Caco-2 (cell line): ENCODE measurements at regions not wholly inside any gene's neighbourhood (a gene's known extent, or its start where the extent isn't known, plus 50 kb on each side); places are given as distances from the start of the nearest gene placed in this dataset.

Source experiments
- BruUV-seq: library from RNA; stranded (reverse); fragments of 400-500 nt; replicated peaks from 2 replicates; lab custom pipeline; 2021; lab: Mats Ljungman, UMichigan
- CTCF ChIA-PET: fragments of 300-600 bp; sonication (Branson Sonifier 250); formaldehyde crosslinking; loops from one replicate; lab custom pipeline; 2022; ENCODE audit warnings: antibody characterized with exemption; lab: Charles Lee
- POLR2A ChIA-PET: fragments of 300-600 bp; sonication (Branson Sonifier 250); formaldehyde crosslinking; loops from one replicate; lab custom pipeline; 2022; ENCODE audit warnings: antibody characterized with exemption; lab: Charles Lee
- DNase-seq, 2 experiments: peaks; one replicate each; pipeline versions ENCODE4 v3.0.0 to v3.0.0-alpha.2; 2020 to 2022
- H3K27me3 ChIP-seq: replicated peaks from 2 replicates; pipeline ENCODE4 v1.6.0; 2011; ENCODE audit warnings: low read length; ENCODE audit not compliant: control insufficient read depth, insufficient read depth
- H3K36me3 ChIP-seq: 2 replicates; pipeline ENCODE4 v1.5.1; 2011; ENCODE audit warnings: low read length; ENCODE audit not compliant: control insufficient read depth, insufficient read depth
- H3K4me1 ChIP-seq: fragments of 250-450 bp; sonication (Bioruptor Pico); 2 replicates; pipeline ENCODE4 v1.5.1; 2020; ENCODE audit warnings: mild to moderate bottlenecking
- H3K4me3 ChIP-seq: 2 replicates; pipeline ENCODE4 v1.5.1; 2011; ENCODE audit warnings: low read depth, mild to moderate bottlenecking, control low read depth, low read length
- H3K9me3 ChIP-seq: fragments of 250-450 bp; sonication (Bioruptor Pico); 2 replicates; pipeline ENCODE4 v1.5.1; 2020; ENCODE audit warnings: mild to moderate bottlenecking, moderate library complexity
- H3K27ac Mint-ChIP-seq: one replicate; pipeline ENCODE4 v1.8.0; 2022; ENCODE audit warnings: mixed read lengths; ENCODE audit not compliant: unreplicated experiment
- H3K27me3 Mint-ChIP-seq: one replicate; pipeline ENCODE4 v1.8.0; 2022; ENCODE audit warnings: mixed read lengths; ENCODE audit not compliant: insufficient read depth, unreplicated experiment
- H3K36me3 Mint-ChIP-seq: one replicate; pipeline ENCODE4 v1.8.0; 2022; ENCODE audit warnings: mild to moderate bottlenecking, mixed read lengths; ENCODE audit not compliant: insufficient read depth, unreplicated experiment
- H3K4me1 Mint-ChIP-seq: one replicate; pipeline ENCODE4 v1.8.0; 2022; ENCODE audit warnings: low read depth, mixed read lengths; ENCODE audit not compliant: unreplicated experiment
- H3K4me3 Mint-ChIP-seq: one replicate; pipeline ENCODE4 v1.8.0; 2022; ENCODE audit warnings: mild to moderate bottlenecking, moderate library complexity, mixed read lengths; ENCODE audit not compliant: unreplicated experiment
- H3K9me3 Mint-ChIP-seq: one replicate; pipeline ENCODE4 v1.8.0; 2022; ENCODE audit warnings: mixed read lengths; ENCODE audit not compliant: unreplicated experiment
- CTCF ChIP-seq, 2 experiments: fragments of 200-600 bp in 1 of 2; IDR thresholded peaks; 1 replicate in 1 of 2; 2 replicates in 1 of 2; pipeline versions ENCODE4 v1.5.1 to v1.8.0; 2011 to 2022; ENCODE audit warnings: antibody characterized with exemption in 1 of 2, control low read depth in 1 of 2, inconsistent platforms in 1 of 2, low read depth in 1 of 2, low read length in 1 of 2, mild to moderate bottlenecking in 1 of 2, moderate library complexity in 1 of 2; ENCODE audit not compliant: insufficient read depth in 1 of 2, severe bottlenecking in 1 of 2, unreplicated experiment in 1 of 2
- intact Hi-C: fragments of 100-400 bp; cut with micrococcal nuclease; formaldehyde crosslinking; loops from one replicate; pipeline ENCODE4 v1.10.0; 2022; ENCODE audit not compliant: unreplicated experiment

GRCh38 chr2:83787189-83787588 is 671.9 kb downstream of the SUCLG1 start:
- DNase-seq, result no peak
- BruUV-seq, result no TSS peak
- Histone ChIP-seq H3K36me3 (no peaks in the 10 kb centered on the region), H3K27me3 (no peaks in the 10 kb centered on the region), H3K9me3 (no peaks in the 10 kb centered on the region), H3K4me3 (no peak overlapping the region), H3K4me1 (no peaks in the 10 kb centered on the region)
- Mint-ChIP-seq H3K27ac (no peak overlapping the region), H3K36me3 (no peaks in the 10 kb centered on the region), H3K4me3 (no peak overlapping the region), H3K4me1 (no peaks in the 10 kb centered on the region), H3K27me3 (peaks cover 2% of the 10 kb centered on the region), H3K9me3 (no peaks in the 10 kb centered on the region)
- ChIA-PET POLR2A (no interaction called here), CTCF (no interaction called here)
- TF ChIP-seq CTCF (IDR thresholded peaks at IDR 0.05; ENCODE audit: insufficient read depth in 1 of 2, low read depth in 1 of 2, low read length in 1 of 2, severe bottlenecking in 1 of 2, unreplicated experiment in 1 of 2), result no peak
- intact Hi-C loops, result no loop called here

DNA sequence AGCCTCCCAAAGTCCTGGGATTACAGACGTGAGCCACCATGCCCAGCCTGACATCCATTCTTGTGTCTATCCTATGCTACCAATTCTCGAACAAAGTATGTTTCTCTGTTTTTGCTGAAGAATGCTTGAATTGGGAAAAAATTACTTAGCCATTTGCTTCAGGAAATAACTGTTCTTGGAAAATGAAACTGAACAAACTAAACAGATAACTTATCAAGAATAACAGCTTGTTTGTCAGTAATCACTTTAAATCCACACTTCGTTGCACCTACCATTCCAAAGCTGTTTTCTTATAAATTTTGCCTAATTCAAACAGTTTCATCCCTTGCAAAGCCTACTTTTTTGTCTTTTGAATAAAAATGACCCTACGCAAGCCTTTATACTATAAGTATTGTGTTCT is 672.9 kb downstream of the SUCLG1 start:
- H3K36me3 Mint-ChIP-seq, result no peaks in the 10 kb centered on the region
- peaks cover 2% of the 10 kb centered on the region for H3K27me3 Mint-ChIP-seq

DNA sequence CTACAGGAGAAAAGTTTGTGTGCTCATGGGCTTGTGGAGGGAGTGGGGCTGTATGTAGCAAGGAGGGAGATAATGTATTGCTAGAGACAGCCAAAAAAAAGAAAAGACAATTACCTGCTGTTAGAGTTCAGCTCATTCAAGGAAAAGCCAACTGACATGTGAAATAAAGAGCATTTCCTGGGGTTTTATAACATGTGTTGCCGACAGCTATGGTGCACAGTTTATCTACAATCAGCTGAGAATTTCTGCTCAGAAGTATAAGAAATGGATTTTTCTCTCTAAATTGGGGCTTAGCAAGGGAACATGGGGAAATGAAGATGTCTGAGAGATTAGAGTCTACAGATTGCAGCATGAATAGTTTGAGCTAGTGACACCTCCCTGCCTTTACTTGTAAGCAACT is 674.1 kb downstream of the SUCLG1 start:
- no peak for TF ChIP-seq CTCF (IDR thresholded peaks at IDR 0.05; ENCODE audit: insufficient read depth in 1 of 2, low read depth in 1 of 2, low read length in 1 of 2, severe bottlenecking in 1 of 2, unreplicated experiment in 1 of 2)
- ChIA-PET CTCF (no interaction called here), POLR2A (no interaction called here)
- Mint-ChIP-seq H3K27me3 (peaks cover 5% of the 10 kb centered on the region), H3K4me1 (no peaks in the 10 kb centered on the region), H3K4me3 (no peak overlapping the region), H3K9me3 (no peaks in the 10 kb centered on the region), H3K36me3 (no peaks in the 10 kb centered on the region), H3K27ac (no peak overlapping the region)
- BruUV-seq, result no TSS peak
- Histone ChIP-seq H3K4me3 (no peak overlapping the region), H3K4me1 (no peaks in the 10 kb centered on the region), H3K36me3 (no peaks in the 10 kb centered on the region), H3K9me3 (no peaks in the 10 kb centered on the region), H3K27me3 (no peaks in the 10 kb centered on the region)
- DNase-seq, result no peak
- intact Hi-C loops, result no loop called here

More for the DNA sequence above, 672.9 kb downstream of the SUCLG1 start:
- Histone ChIP-seq H3K4me1 (no peaks in the 10 kb centered on the region), H3K4me3 (no peak overlapping the region), H3K36me3 (no peaks in the 10 kb centered on the region), H3K9me3 (no peaks in the 10 kb centered on the region), H3K27me3 (no peaks in the 10 kb centered on the region)
- ChIA-PET CTCF (no interaction called here), POLR2A (no interaction called here)
- no peak for DNase-seq
- H3K4me3 Mint-ChIP-seq, result no peak overlapping the region
- H3K4me1 Mint-ChIP-seq, result no peaks in the 10 kb centered on the region
- H3K27ac Mint-ChIP-seq, result no peak overlapping the region
- intact Hi-C loops, result no loop called here
- BruUV-seq, result no TSS peak
- TF ChIP-seq CTCF (IDR thresholded peaks at IDR 0.05; ENCODE audit: insufficient read depth in 1 of 2, low read depth in 1 of 2, low read length in 1 of 2, severe bottlenecking in 1 of 2, unreplicated experiment in 1 of 2), result no peak
- H3K9me3 Mint-ChIP-seq, result no peaks in the 10 kb centered on the region
